ENCODE measurements at regions not wholly inside any gene's neighbourhood (a gene's known extent, or its start where the extent isn't known, plus 50 kb on each side); places are given as distances from the start of the nearest gene placed in this dataset.

GRCh38 chr11:97800891-97801290, 1219.9 kb upstream of the CNTN5 start:
- Histone ChIP-seq H3K79me2 (ENCODE audit: control insufficient read depth, insufficient read depth, low read length) (no peaks in the 10 kb centered on the region), H4K20me1 (replicated peaks; ENCODE audit: control insufficient read depth, extremely low read depth, insufficient read depth, low read length) (no peaks in the 10 kb centered on the region), H3K4me2 (ENCODE audit: insufficient read depth, low read length) (no peak overlapping the region), H3K4me1 (ENCODE audit: control insufficient read depth, extremely low read depth, insufficient read depth, low read length) (no peaks in the 10 kb centered on the region), H2AFZ (ENCODE audit: low read depth, low read length) (no peak overlapping the region), H3K4me3 (replicated peaks in 1 of 3; ENCODE audit: insufficient read depth in 1 of 3, low read depth in 1 of 3, low read length in 3 of 3) (no peak overlapping the region), H3K27ac (ENCODE audit: insufficient read depth, low read depth, low read length) (no peak overlapping the region), H3K9me3 (replicated peaks; ENCODE audit: control insufficient read depth, insufficient read depth, low read length) (no peaks in the 10 kb centered on the region), H3K36me3 (ENCODE audit: control insufficient read depth in 2 of 2, extremely low read depth in 1 of 2, insufficient read depth in 2 of 2, low read length in 2 of 2) (no peaks in the 10 kb centered on the region), H3K27me3 (ENCODE audit: control insufficient read depth in 2 of 2, insufficient read depth in 2 of 2, low read length in 2 of 2) (no peaks in the 10 kb centered on the region), H3K9me1 (replicated peaks; ENCODE audit: control insufficient read depth, extremely low read depth, insufficient read depth, low read length) (no peaks in the 10 kb centered on the region), H3K9ac (replicated peaks; ENCODE audit: extremely low read depth, insufficient read depth, low read length) (no peak overlapping the region)
- BruUV-seq (replicated peaks) = no TSS peak
- FAIRE-seq = no peak
- ChIA-PET POLR2A (no interaction called here), CTCF (no interaction called here)
- no peak for DNase-seq (ENCODE audit: low read depth, low spot score)
- dilution Hi-C loops (cut with MboI; ENCODE audit: extremely low pct_ligation_motif_present, low sequenced_read_pairs) = no loop called here
- TF ChIP-seq CTCF (IDR thresholded peaks at IDR 0.05; ENCODE audit: extremely low read depth in 1 of 2, insufficient read depth in 1 of 2, low read depth in 1 of 2, low read length in 2 of 2) (no peak), POLR2A (IDR thresholded peaks at IDR 0.05; ENCODE audit: low read depth, low read length) (no peak), FOS (IDR thresholded peaks at IDR 0.05; ENCODE audit: borderline replicate concordance, insufficient read depth, low read length) (no peak), POLR2AphosphoS5 (IDR thresholded peaks at IDR 0.05; ENCODE audit: insufficient read depth, low read depth, low read length) (no peak), JUN (IDR thresholded peaks at IDR 0.05; ENCODE audit: borderline replicate concordance, insufficient read depth, insufficient read length, low read depth) (no peak), MYC (IDR thresholded peaks at IDR 0.05; ENCODE audit: low read depth, low read length) (no peak), GATA2 (IDR thresholded peaks at IDR 0.05; ENCODE audit: insufficient read depth, insufficient read length, low read depth, low read length) (no peak)
- intact Hi-C loops (cut with micrococcal nuclease) = no loop called here

Measured in endothelial cell of umbilical vein (primary cell).